CD14-positive monocyte (primary cell): ENCODE measurements at regions not wholly inside any gene's neighbourhood (a gene's known extent, or its start where the extent isn't known, plus 50 kb on each side); places are given as distances from the start of the nearest gene placed in this dataset.

Source experiments
- DNase-seq, 3 donors: peaks; one replicate each; pipeline ENCODE4 v3.0.0-alpha.2; 2011 to 2022
- H2AFZ ChIP-seq: 2 replicates; pipeline ENCODE4 v1.6.0; 2012; ENCODE audit warnings: mild to moderate bottlenecking, low read depth, low read length, inconsistent platforms; ENCODE audit not compliant: insufficient read depth, poor library complexity, severe bottlenecking
- H3K27ac ChIP-seq, 2 donors: 1 replicate in 1 of 2; 2 replicates in 1 of 2; pipeline ENCODE4 v1.5.1; 2012 to 2013; ENCODE audit warnings: low read length in 2 of 2, control low read depth in 1 of 2, inconsistent platforms in 1 of 2, low read depth in 1 of 2, mild to moderate bottlenecking in 1 of 2
- H3K27me3 ChIP-seq, 2 donors: one replicate each; pipeline versions ENCODE4 v1.6.0 to v1.6.1; 2011 to 2013; ENCODE audit warnings: low read length in 2 of 2; ENCODE audit not compliant: control insufficient read depth in 2 of 2, insufficient read depth in 2 of 2
- H3K36me3 ChIP-seq, 2 donors: replicated peaks in 1 of 2; 1 replicate in 1 of 2; 2 replicates in 1 of 2; pipeline versions ENCODE4 v1.5.1 to v1.6.1; 2012 to 2013; ENCODE audit warnings: low read length in 2 of 2, control low read depth in 1 of 2, inconsistent platforms in 1 of 2, mild to moderate bottlenecking in 1 of 2; ENCODE audit not compliant: insufficient read depth in 2 of 2, control insufficient read depth in 1 of 2
- H3K4me1 ChIP-seq, 2 donors: 1 replicate in 1 of 2; 2 replicates in 1 of 2; pipeline versions ENCODE4 v1.5.1 to v1.6.1; 2012 to 2013; ENCODE audit warnings: low read length in 2 of 2, control low read depth in 1 of 2, inconsistent platforms in 1 of 2, mild to moderate bottlenecking in 1 of 2, moderate library complexity in 1 of 2; ENCODE audit not compliant: insufficient read depth in 2 of 2, control insufficient read depth in 1 of 2
- H3K4me2 ChIP-seq: replicated peaks from 2 replicates; pipeline ENCODE3; 2012; ENCODE audit warnings: low read length, moderate library complexity, mild to moderate bottlenecking; ENCODE audit not compliant: poor library complexity, severe bottlenecking; ENCODE audit errors: extremely low read depth
- H3K4me3 ChIP-seq, 3 experiments: fragments of 200-600 bp in 1 of 3; sonication (generic) in 1 of 3; replicated peaks in 1 of 3; 1 replicate in 2 of 3; 2 replicates in 1 of 3; pipeline ENCODE4 v1.5.1; 2011 to 2013; ENCODE audit warnings: low read length in 3 of 3, mild to moderate bottlenecking in 3 of 3, control low read depth in 2 of 3, low read depth in 2 of 3, inconsistent platforms in 1 of 3, moderate library complexity in 1 of 3
- H3K79me2 ChIP-seq: 2 replicates; pipeline ENCODE4 v1.6.0; 2012; ENCODE audit warnings: mild to moderate bottlenecking, control low read depth, inconsistent platforms, low read length, moderate library complexity; ENCODE audit not compliant: insufficient read depth
- H3K9ac ChIP-seq: 2 replicates; pipeline ENCODE4 v1.6.0; 2017; ENCODE audit warnings: low read length, mild to moderate bottlenecking; ENCODE audit not compliant: insufficient read depth, poor library complexity, severe bottlenecking
- H3K9me3 ChIP-seq, 2 donors: replicated peaks in 1 of 2; 1 replicate in 1 of 2; 2 replicates in 1 of 2; pipeline versions ENCODE4 v1.5.1 to v1.6.1; 2012 to 2013; ENCODE audit warnings: low read length in 2 of 2, control low read depth in 1 of 2; ENCODE audit not compliant: control insufficient read depth in 1 of 2, insufficient read depth in 1 of 2
- H4K20me1 ChIP-seq: 2 replicates; pipeline ENCODE4 v1.6.0; 2012; ENCODE audit warnings: mild to moderate bottlenecking, low read length, control low read depth, moderate library complexity; ENCODE audit not compliant: insufficient read depth
- H3K27ac Mint-ChIP-seq, 7 donors: one replicate each; pipeline ENCODE4 v1.8.0; 2020; ENCODE audit warnings: mild to moderate bottlenecking in 7 of 7, mixed read lengths in 7 of 7, moderate library complexity in 6 of 7, inconsistent platforms in 2 of 7
- H3K27me3 Mint-ChIP-seq, 3 donors: one replicate each; pipeline ENCODE4 v1.8.0; 2021 to 2022; ENCODE audit warnings: low read depth in 3 of 3, mild to moderate bottlenecking in 3 of 3, mixed read lengths in 3 of 3, moderate library complexity in 3 of 3, inconsistent platforms in 1 of 3
- H3K36me3 Mint-ChIP-seq, 2 donors: one replicate each; pipeline ENCODE4 v1.8.0; 2020; ENCODE audit warnings: mixed read lengths in 2 of 2, inconsistent platforms in 1 of 2, mild to moderate bottlenecking in 1 of 2
- H3K4me1 Mint-ChIP-seq: one replicate; pipeline ENCODE4 v1.8.0; 2020; ENCODE audit warnings: mild to moderate bottlenecking, mixed read lengths
- H3K4me3 Mint-ChIP-seq, 2 donors: one replicate each; pipeline ENCODE4 v1.8.0; 2020; ENCODE audit warnings: mild to moderate bottlenecking in 2 of 2, mixed read lengths in 2 of 2, moderate library complexity in 1 of 2
- H3K9me3 Mint-ChIP-seq, 7 donors: one replicate each; pipeline ENCODE4 v1.8.0; 2020 to 2022; ENCODE audit warnings: mixed read lengths in 7 of 7, mild to moderate bottlenecking in 6 of 7, moderate library complexity in 6 of 7, inconsistent platforms in 2 of 7
- CTCF ChIP-seq: fragments of 200-600 bp; IDR thresholded peaks from one replicate; pipeline ENCODE4 v1.8.0; 2022; ENCODE audit warnings: antibody characterized with exemption, mild to moderate bottlenecking
- WGBS: methylation state at CpG from one replicate; pipeline ENCODE4 v1.1.5; 2013; ENCODE audit warnings: missing lambda C conversion rate; ENCODE audit not compliant: insufficient coverage; 5-methylcytosine and 5-hydroxymethylcytosine counted together
- intact Hi-C, 2 donors: fragments of 100-400 bp; cut with micrococcal nuclease; formaldehyde crosslinking; loops; one replicate each; pipeline versions ENCODE4 v1.15.0 to v1.15.1; 2023

- no peak overlapping the region for H3K27ac ChIP-seq
- no peak for DNase-seq
- H3K36me3 ChIP-seq: no peaks in the 10 kb centered on the region
- Mint-ChIP-seq H3K4me1 (no peaks in the 10 kb centered on the region), H3K27ac (no peak overlapping the region), H3K9me3 (peaks cover 4 to 20% (median 14%) of the 10 kb centered on the region in 7 donors), H3K36me3 (no peaks in the 10 kb centered on the region), H3K27me3 (peaks cover 0 to 4% (median 0%) of the 10 kb centered on the region in 3 donors), H3K4me3 (no peak overlapping the region)
- no peak overlapping the region for H3K4me3 ChIP-seq
- intact Hi-C loops: no loop called here
- H3K4me2 ChIP-seq: no peak overlapping the region
- no peaks in the 10 kb centered on the region for H4K20me1 ChIP-seq
- no peak overlapping the region for H3K9ac ChIP-seq
- H2AFZ ChIP-seq: no peak overlapping the region
- no peak for TF ChIP-seq CTCF
- H3K79me2 ChIP-seq: no peaks in the 10 kb centered on the region
- peaks cover 9 to 22% of the 10 kb centered on the region in 2 donors for H3K9me3 ChIP-seq
- WGBS: 86% methylated on average over 9 of the region's 9 CpGs
- no peaks in the 10 kb centered on the region for H3K4me1 ChIP-seq
- no peaks in the 10 kb centered on the region for H3K27me3 ChIP-seq
These were observed 159.4 kb downstream of the ANKRD30B start for GRCh38 chr18:14907420-14907819.

- Histone ChIP-seq H3K4me1 (no peaks in the 10 kb centered on the region), H3K4me2 (no peak overlapping the region), H2AFZ (no peak overlapping the region), H4K20me1 (no peaks in the 10 kb centered on the region), H3K79me2 (no peaks in the 10 kb centered on the region), H3K27me3 (no peaks in the 10 kb centered on the region), H3K27ac (no peak overlapping the region), H3K36me3 (no peaks in the 10 kb centered on the region), H3K9ac (no peak overlapping the region), H3K4me3 (no peak overlapping the region), H3K9me3 (peaks cover 9 to 25% of the 10 kb centered on the region in 2 donors)
- TF ChIP-seq CTCF: no peak
- peaks cover 4 to 23% (median 12%) of the 10 kb centered on the region in 7 donors for H3K9me3 Mint-ChIP-seq
- no peak for DNase-seq
- no peak overlapping the region for H3K27ac Mint-ChIP-seq
- H3K4me1 Mint-ChIP-seq: no peaks in the 10 kb centered on the region
- intact Hi-C loops: no loop called here
- WGBS: 60% methylated on average over 2 of the region's 5 CpGs
- no peaks in the 10 kb centered on the region for H3K36me3 Mint-ChIP-seq
- H3K27me3 Mint-ChIP-seq: peaks cover 0 to 2% (median 0%) of the 10 kb centered on the region in 3 donors
- no peak overlapping the region for H3K4me3 Mint-ChIP-seq
These were observed 160.6 kb downstream of the ANKRD30B start for GRCh38 chr18:14908541-14908940.
